ENCODE measurements at regions not wholly inside any gene's neighbourhood (a gene's known extent, or its start where the extent isn't known, plus 50 kb on each side); places are given as distances from the start of the nearest gene placed in this dataset.

- no peaks in the 10 kb centered on the region for H3K27me3 ChIP-seq (ENCODE audit: insufficient read depth, poor library complexity, severe bottlenecking)
- no peak overlapping the region for H3K4me3 ChIP-seq (replicated peaks; ENCODE audit: insufficient read depth, low read length)
- no peak for DNase-seq (ENCODE audit: low read depth in 1 of 2, low spot score in 1 of 2)
- H3K27ac ChIP-seq (replicated peaks) = no peak overlapping the region
- TF ChIP-seq POLR2AphosphoS5 (IDR thresholded peaks at IDR 0.05; ENCODE audit: low read depth) (no peak), GABPA (IDR thresholded peaks at IDR 0.05; ENCODE audit: low read depth) (no peak), SPI1 (IDR thresholded peaks at IDR 0.05; ENCODE audit: borderline replicate concordance, low read depth) (no peak), CTCF (IDR thresholded peaks at IDR 0.05; ENCODE audit: insufficient read depth, low read length) (no peak), REST (IDR thresholded peaks at IDR 0.05; ENCODE audit: insufficient replicate concordance, low read depth) (no peak)
Observed at GRCh38 chr18:27412556-27412955, 227.4 kb upstream of the CHST9 start.

- TF ChIP-seq POLR2AphosphoS5 (IDR thresholded peaks at IDR 0.05; ENCODE audit: low read depth) (no peak), GABPA (IDR thresholded peaks at IDR 0.05; ENCODE audit: low read depth) (no peak), REST (IDR thresholded peaks at IDR 0.05; ENCODE audit: insufficient replicate concordance, low read depth) (no peak), SPI1 (IDR thresholded peaks at IDR 0.05; ENCODE audit: borderline replicate concordance, low read depth) (no peak), CTCF (IDR thresholded peaks at IDR 0.05; ENCODE audit: insufficient read depth, low read length) (no peak)
- Histone ChIP-seq H3K27ac (replicated peaks) (no peak overlapping the region), H3K4me3 (replicated peaks; ENCODE audit: insufficient read depth, low read length) (no peak overlapping the region), H3K27me3 (ENCODE audit: insufficient read depth, poor library complexity, severe bottlenecking) (no peaks in the 10 kb centered on the region)
- no peak for DNase-seq (ENCODE audit: low read depth in 1 of 2, low spot score in 1 of 2)
Observed at GRCh38 chr18:27411911-27412310, 226.8 kb upstream of the CHST9 start.

GRCh38 chr18:27411013-27411412 is 225.9 kb upstream of the CHST9 start:
- no peak overlapping the region for H3K4me3 ChIP-seq (replicated peaks; ENCODE audit: insufficient read depth, low read length)
- DNase-seq (ENCODE audit: low read depth in 1 of 2, low spot score in 1 of 2) = no peak
- no peaks in the 10 kb centered on the region for H3K27me3 ChIP-seq (ENCODE audit: insufficient read depth, poor library complexity, severe bottlenecking)
- H3K27ac ChIP-seq (replicated peaks) = no peak overlapping the region
- TF ChIP-seq POLR2AphosphoS5 (IDR thresholded peaks at IDR 0.05; ENCODE audit: low read depth) (no peak), CTCF (IDR thresholded peaks at IDR 0.05; ENCODE audit: insufficient read depth, low read length) (no peak), GABPA (IDR thresholded peaks at IDR 0.05; ENCODE audit: low read depth) (no peak), SPI1 (IDR thresholded peaks at IDR 0.05; ENCODE audit: borderline replicate concordance, low read depth) (no peak), REST (IDR thresholded peaks at IDR 0.05; ENCODE audit: insufficient replicate concordance, low read depth) (no peak)

Data from HL-60 (cell line).